HG03342 (cell line): ENCODE measurements at regions not wholly inside any gene's neighbourhood (a gene's known extent, or its start where the extent isn't known, plus 50 kb on each side); places are given as distances from the start of the nearest gene placed in this dataset.
"Not testable (repeated sequence)": the region's sequence is repeated elsewhere in the genome, so short reads cannot be mapped to it uniquely, and the experiment has no call there.

Experiments
- ATAC-seq: cut with Tn5 transposase; IDR thresholded peaks from one replicate; pipeline ENCODE4 v1.9.1; 2021; ENCODE audit warnings: mild to moderate bottlenecking, moderate library complexity; ENCODE audit not compliant: unreplicated experiment

DNA sequence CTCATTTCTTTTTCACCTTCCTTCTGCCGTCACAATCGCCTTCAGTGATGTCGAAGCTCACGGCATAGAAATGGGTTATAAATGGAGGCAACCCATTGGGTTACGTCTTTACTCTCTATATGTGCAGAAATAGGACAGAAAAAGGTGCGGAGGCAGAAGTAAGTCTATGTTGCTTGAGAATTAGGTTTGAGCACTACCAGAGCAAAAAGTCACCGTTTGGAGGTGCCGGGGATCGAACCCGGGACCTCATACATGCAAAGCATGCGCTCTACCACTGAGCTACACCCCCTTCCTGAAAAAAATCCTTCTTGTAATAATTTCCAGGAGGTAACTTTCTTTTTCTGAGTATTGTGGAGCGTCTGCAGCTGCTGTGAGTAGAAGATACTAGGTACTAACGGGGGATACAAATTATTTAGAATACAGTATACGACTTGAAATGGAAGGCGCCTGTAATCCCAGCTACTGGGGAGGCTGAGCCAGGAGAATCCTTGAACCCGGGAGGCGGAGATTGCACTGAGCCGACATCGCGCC lies 134.2 kb downstream of the TRIM27 start:
- no peak for ATAC-seq

DNA sequence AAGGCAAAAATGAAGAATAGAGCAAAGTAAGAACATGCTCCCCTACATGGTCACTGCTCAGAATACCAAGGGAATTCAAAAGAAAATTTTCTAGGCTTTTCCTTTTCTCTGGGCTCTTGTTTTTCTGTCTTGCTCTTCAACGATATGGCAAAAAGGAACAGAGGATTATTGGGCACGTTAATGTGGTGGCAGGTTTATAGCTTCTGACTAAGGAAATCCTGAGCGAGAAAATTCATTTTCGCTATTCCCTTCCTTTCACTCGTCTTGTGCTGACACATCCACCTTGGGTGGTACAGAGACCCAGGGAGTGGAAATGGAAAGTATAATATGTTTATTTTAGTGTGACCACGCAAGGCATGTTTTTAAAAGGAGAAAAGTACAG lies 132.8 kb downstream of the TRIM27 start:
- ATAC-seq, result no peak

DNA sequence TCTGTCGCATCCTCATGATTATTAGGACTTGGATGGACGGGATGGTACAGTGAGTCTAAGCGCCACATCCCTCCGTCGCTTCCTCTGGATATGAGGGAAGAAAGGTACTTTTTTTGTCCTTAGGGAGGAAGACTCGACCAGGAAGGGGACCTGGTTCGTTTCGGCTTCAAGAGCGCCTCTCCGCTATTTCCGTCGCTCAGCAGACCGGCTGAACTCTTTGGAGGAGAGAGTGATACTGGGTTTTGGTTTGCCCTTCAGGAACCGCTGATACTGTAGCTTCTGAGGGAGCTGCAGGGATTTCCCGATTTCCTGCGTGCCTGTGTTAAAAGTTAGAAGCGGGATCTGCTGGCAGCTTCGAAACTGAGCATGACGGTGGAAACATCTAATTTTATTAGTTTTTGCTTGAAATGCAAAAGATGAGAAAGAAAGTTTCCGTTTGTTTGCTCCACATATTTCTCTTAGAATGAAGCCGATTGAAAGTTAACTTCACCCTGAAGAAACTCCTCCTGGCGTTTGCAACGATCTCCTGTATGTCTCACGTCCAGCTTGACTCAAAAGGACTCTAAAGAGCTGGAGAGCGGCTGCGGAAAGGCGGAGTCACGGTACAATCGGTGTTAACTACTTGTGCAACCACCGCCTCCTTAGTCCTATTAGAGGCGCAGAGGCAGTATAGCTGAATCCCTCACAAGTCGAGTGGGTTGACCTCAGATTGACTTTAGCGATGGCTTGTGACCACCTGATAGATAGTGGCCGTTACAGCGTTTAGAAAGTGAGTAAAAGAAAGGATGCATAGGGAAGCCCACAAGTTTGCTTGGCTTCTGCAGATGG lies 129.4 kb downstream of the TRIM27 start:
- no peak for ATAC-seq

DNA sequence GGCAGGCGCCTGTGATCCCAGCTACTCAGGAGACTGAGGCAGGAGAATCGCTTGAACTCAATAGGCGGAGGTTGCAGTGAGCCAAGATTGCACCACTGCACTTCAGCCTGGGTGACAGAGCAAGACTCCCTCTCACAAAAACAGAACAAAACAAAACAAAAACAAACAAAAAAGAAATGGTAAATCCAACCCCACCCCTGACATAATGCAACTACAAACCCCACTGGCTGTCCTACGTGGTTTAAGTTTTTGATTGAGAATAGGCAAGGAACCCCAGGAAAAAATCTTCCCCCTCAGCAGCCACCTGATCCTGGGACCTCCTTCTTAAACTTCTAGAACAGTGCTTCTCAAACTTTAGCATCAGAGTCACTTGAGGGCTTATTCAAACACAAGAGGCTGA lies 123.1 kb downstream of the TRIM27 start:
- ATAC-seq, result not testable (repeated sequence)

DNA sequence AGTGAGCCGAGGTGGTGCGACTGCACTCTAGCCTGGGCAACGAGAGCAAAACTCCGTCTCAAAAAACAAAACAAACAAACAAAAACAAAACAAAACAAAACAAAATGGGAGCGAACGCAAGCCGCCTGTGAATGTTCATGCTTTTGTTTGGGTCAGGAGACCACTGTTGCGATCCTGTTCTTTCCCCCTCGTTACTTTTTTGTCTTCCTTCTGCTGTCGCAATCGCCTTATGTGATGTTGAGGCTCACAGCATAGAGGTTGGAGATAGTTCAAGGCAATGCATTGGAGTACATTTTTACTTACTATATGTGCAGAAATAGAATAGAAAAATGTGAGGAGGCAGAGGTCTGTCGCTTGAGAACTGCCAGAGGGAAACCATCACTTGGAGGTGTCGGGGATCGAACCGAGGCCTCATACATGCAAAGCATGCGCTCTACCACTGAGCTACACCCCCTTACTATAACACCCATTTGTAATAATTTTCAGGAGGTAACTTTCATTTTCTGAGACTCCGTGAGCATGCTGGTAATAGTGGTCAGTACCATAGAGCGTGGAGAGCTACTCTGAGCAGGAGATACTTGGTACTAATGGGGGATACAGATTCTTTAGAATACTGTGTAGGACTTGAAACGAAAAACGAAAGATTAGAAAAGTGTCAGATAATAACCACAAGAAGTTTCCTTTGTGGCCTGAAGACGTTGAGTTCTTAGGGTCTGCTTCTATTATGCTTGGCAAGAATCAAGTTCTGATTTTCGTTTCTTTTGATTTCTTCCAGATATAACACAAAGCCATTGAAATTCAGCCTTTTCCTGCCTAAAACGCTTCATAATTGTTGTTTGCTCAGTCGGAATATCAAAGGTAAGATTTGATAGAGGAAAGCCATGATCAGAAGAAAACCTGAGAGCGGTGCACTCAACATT lies 121.1 kb downstream of the TRIM27 start:
- no peak for ATAC-seq

DNA sequence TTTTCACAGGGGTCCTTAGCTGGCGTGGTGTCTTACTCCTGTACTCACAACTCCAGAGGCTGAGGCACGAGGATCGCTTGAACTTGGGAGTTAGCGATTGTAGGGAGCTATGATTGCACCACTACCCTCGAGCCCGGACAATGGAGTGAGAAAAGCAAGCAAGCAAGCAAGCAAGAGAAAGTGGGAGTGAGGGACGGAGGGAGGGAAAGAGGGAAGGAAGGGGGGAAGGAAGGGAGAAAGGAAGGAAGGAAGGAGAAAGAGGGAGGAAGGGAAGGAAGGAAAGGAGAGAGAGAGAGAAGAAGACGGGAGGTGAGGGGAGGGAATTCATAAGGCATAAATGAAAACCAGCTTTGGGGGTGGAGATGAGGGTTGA lies 120.5 kb downstream of the TRIM27 start:
- no peak for ATAC-seq

DNA sequence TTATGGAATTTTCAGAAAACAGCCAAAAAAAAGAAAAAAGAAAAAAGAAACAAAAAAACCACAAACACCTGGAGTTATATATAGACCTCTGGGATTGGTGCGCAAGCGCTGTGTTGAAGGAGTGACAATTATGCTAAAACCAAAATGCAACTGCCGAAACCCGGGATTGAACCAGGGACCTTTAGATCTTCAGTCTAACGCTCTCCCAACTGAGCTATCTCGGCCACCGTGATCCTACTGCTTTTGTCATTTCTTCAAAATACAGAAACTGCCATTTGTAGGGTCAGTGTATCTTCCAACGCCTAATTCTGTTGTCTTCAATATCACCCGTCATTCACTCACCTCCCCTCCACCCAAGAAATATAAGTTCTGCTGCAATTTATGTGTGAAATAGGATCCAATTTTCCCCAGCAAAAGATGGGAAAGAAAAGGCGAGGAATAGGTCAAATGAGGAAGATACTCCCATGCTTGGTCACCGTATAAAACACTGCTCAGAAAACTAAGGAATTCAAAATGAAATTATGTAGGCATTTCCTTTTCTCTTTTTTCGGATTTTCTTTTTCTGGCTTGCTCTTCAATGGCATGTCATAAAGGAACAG lies 116.0 kb downstream of the TRIM27 start:
- ATAC-seq, result no peak

DNA sequence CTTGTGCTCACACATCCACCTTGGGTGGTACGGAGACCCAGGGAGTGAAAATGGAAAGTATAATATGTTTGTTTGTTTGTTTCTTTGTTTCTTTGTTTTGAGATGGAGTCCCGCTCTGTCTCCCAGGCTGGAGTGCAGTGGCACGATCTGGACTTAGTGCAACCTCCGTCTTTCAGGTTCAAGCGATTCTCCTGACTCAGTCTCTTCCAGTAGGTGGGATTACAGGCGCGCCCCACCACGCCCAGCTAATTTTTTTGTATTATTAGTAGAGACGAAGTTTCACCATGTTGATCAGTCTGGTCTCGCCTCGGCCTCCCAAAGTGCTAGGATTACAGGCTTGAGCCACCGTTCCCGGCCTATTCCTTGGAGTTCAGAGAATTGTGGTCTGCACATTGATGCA lies 115.4 kb downstream of the TRIM27 start:
- ATAC-seq, result no peak

DNA sequence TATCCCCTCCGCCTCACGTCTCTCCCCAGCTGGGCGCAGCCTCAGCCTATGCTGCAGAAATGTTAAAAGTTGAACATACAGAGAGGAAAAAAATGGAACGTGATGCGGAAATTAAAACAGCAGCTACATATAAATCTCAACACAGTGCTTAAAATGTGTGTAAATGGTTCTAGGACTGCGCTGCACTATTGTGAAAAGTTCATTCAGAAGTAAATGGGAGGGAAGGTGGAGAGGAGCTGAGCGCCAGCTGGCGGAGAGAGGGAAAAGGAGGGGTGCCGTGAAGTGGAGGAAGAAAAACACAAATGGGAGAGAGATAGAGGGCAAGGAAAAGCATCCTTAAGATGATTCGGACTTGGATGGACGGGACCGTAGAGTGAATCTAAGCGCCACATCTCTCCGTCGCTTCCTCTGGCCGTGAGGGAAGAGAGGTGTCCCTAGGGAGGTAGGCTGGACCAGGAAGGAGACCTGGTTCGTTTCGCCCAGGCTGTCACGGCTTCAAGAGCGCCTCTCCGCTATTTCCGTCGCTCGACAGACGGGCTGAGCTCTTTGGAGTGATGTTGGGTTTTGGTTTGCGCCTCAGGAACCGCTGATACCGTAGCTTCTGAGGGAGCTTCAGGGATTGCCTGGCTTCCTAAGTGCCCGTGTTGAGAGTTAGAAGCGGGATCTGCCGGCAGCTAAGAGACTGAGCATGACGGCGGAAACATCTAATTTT lies 113.7 kb downstream of the TRIM27 start:
- ATAC-seq, result no peak

DNA sequence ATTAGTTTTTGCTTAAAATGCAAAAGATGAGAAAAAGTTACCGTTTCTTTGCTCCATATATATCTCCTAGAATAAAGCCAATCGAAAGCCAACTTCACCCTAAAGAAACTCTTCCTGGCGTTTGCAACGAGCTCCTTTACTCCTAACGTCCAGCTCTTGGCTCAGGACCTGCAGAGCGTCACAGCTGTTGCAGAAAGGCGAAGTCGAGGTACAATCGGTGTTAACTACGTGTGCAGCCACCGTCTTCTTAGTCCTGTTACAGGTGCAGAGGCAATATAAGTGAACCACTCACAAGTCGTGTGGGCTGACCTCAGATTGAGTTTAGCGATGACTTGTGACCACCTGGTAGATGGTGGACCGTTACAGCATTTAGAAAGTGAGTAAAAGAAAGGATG lies 113.1 kb downstream of the TRIM27 start:
- ATAC-seq, result no peak

DNA sequence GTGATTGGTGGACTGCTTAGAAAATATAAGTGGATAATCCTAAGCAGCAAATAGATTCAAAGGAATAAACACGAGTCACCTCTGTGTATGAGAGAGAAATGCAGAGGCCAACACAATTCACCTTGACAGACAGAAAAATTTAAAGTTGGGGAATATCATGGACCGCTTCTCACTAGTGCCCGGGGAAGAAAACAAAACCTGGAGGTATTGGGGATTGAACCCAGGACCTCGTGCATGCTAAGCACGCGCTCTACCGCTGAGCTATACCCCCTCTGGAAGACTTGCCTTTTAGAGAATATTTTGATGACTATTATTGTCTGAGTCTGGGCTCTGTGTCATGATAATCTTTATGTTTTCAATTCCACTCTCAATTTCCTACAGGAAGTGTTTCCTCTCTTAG lies 111.9 kb downstream of the TRIM27 start:
- no peak for ATAC-seq

DNA sequence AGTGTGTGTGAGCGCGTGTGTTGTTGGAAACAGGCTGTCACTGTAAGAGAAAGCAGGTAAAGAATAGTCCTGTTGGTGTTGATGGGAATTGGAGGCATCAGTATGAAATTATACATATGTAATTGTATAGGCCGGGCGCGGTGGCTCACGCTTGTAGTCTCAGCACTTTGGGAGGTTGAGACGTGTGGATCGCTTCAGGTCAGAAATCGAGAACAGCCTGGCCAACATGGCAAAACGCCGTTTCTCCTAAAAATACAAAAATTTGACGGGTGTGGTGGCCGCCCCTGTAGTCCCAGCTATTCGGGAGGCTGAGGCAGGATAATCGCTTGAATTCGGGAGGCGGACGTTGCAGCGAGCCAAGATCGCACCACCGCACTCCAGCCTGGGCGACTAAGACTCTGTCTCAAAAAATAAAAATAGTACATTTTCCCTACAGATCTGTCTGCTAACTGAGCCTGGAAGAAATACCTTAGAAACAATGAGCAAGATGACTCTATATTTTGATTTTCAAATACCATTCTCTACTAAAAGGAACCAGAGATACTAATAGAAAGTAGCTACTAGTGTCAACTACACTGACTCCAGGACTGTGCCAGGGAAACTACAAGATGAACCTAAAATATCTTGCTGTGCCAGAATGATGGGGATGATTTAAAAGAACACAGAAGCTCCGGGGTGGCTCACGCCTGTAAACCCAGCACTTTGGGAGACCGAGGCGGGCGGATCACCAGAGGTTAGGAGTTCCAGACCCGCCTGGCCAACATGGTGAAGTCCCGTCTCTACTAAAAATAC lies 110.8 kb downstream of the TRIM27 start:
- ATAC-seq, result no peak

DNA sequence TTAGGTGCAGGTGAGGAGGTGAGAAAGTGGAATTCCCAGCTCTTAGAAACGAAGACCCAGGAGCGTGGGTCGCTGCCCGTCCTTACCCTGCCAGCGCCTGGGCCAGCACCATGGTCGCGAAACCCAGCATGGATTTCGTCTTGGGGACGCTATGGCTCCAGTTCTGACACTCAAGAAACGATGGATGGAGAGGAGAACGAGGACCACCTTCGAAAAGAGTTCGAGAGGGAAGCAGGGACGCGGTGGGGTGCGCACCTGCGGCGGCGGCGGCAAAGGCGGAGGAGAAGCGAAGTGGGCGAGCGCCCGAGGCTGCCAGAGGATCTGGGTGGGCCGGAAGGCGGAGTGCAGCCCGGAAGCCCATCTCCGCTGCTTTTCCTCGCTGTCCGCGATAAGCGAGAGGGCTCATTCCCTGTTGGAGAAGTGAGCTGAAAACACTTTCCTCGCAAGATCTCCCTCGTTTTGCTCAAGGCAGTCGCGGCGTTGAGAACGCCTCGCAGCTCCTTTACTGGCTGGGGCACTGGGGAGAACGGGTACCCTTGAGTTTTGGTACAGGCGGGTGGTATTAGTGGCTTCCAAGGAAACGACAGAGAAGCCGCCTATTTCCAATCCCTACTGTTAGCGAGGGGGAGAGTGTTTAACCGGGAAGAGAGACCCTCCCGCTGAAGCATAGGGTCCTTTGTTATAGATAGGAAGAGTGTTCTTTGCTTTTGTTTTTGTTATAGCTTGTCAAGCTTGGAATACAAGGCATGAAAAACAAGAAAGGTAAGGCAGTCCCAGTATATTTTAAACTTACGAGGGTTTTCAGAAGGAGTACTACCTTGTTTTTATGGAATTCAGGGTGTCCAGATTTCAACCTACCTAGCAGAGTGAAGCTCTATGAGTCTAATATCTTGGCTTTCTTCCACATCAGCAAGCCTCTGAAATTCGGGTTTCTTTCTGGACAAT lies 109.5 kb downstream of the TRIM27 start:
- ATAC-seq, result no peak

DNA sequence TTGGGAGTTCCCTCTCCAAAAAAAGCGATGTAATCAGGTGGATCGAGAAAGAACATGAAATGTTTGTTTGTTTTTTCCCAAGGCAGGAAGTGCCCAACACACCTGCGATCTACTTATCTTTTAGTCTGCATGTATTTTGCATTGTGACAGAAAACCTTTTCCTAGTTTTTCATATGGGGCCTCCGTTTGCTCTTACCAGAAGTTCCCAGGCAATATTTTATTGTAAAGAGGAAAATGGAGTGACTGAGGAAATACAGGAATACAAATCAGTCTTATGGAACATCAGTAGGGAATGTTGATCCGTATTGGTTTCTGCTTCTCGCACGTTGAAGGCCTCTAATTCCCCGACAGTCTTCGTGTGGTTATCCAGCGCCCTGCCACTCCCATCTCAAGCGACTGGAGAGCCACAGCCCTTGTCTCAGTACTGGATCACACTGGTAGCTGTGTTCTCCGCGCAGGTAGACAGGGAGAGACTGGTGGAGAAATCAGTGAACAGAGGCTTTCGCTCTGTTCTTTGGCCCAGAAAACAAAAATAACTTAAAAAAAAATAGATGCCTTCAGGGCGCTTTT lies 107.4 kb downstream of the TRIM27 start:
- ATAC-seq, result no peak

DNA sequence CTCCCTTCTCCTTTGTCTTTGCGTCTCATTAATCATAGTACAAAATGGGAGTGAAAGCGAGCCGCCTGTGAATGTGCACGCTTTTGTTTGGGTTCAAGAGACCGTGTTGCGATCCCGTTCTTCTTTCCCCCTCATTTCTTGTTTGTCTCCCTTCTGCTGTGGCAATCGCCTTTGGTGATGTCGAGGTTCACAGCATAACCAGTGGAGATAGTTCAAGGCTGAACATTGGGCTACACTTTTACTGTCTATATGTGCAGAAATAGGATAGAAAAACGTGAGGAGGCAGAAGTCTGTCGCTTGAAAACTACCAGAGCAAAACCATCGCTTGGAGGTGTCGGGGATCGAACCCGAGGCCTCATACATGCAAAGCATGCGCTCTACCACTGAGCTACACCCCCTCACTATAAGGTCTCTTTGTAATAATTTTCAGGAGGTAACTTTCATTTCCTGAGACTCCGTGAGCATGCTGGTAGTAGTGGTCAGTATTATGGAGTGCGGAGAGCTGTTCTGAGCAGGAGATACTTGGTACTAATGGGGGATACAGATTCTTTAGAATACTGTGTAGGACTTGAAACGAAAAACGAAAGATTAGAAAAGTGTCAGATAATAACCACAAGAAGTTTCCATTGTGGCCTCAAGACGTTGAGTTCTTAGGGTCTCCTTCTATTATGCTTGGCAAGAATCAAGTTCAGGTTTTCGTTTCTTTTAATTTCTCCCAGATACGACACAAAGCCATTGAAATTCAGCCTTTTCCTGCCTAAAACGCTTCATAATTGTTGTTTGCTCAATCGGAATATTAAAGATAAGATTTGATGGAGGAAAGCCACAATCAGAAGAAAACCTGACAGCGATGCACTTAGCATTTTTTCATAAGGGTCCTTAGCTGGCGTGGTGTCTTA lies 106.6 kb downstream of the TRIM27 start:
- no peak for ATAC-seq

DNA sequence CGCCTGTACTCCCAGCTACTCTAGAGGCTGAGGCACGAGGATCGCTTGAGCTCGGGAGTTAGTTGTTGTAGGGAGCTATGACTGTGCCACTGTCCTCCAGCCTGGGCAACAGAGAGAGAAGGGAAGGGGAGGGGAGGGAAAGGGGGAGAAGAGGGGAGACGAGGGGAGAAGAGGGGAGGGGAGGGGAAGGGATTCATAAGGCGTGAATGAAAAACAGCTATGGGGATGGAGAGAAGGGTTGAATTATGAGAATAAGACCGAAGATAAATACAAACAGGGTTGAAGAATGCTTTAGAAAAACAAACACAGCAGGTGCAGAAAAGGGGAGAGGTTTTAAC lies 106.0 kb downstream of the TRIM27 start:
- ATAC-seq, result no peak

DNA sequence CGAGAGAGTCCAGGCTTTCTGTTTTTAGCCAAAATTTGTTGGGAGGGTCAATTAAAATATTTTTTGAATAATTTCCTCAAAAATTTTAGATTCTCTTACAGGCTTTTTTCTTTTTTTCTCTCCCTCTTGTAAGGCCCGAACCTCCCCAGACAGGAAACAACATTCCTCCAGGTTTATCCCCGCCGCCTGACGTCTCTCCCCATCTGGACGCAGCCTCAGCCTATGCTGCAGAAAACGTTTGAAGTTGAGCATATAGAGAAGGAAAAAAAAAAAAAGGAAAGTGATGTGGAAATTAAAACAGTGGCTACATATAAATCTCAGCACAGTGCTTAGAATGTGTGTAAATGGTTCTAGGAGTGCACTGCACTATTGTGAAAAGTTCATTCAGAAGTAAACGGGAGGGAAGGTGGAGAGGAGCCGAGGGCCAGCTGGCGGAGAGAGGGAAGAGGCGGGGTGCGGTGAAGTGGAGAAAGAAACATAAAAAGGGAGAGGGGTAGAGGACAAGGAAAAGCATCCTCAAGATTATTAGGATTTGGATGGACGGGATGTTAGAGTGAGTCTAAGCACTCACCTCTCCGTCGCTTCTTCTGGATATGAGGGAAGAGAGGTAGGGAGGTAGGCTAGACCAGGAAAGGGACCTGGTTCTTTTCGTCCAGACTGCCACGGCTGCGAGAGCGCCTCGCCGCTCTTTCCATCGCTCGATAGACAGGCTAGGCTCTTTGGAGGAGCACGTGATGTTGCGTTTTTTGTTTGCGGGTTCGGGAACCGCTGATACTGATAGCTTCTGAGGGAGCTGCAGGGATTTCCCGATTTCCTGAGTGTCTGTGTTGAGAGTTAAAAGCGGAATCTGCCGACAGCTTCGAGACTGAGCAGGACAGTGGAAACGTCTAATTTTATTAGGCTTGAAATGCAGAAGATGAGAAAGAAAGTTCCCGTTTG lies 98.7 kb downstream of the TRIM27 start:
- ATAC-seq, result no peak
